HEK293T (cell line): ENCODE measurements at regions not wholly inside any gene's neighbourhood (a gene's known extent, or its start where the extent isn't known, plus 50 kb on each side); places are given as distances from the start of the nearest gene placed in this dataset.

Experiments used
- CTCF ChIA-PET: fragments of 350-600 bp; formaldehyde crosslinking; extraction: SDS; loops from one replicate; lab custom pipeline; 2021; ENCODE audit warnings: antibody characterized with exemption, inconsistent platforms; lab: Yijun Ruan, JAX
- POLR2A ChIA-PET: fragments of 350-600 bp; formaldehyde crosslinking; extraction: SDS; loops from one replicate; lab custom pipeline; 2020; ENCODE audit warnings: antibody characterized with exemption, inconsistent platforms; lab: Yijun Ruan, JAX
- DNase-seq: peaks from one replicate; pipeline ENCODE4 v3.0.0; 2012; ENCODE audit warnings: mixed read lengths; ENCODE audit errors: extremely low spot score
- ARNT ChIP-seq: fragments of 450-650 bp; IDR thresholded peaks from 2 replicates; pipeline ENCODE4 v1.6.1; 2017; ENCODE audit warnings: mild to moderate bottlenecking
- BHLHE40 ChIP-seq: fragments of 450-650 bp; IDR thresholded peaks from 2 replicates; pipeline ENCODE4 v1.6.1; 2016; ENCODE audit warnings: mild to moderate bottlenecking, moderate library complexity, borderline replicate concordance
- CTBP1 ChIP-seq: fragments of 450-650 bp; IDR thresholded peaks from 2 replicates; pipeline ENCODE4 v1.6.1; 2016; ENCODE audit warnings: borderline replicate concordance
- ELF4 ChIP-seq: fragments of 450-650 bp; IDR thresholded peaks from 2 replicates; pipeline ENCODE4 v1.6.1; 2017; ENCODE audit warnings: antibody characterized with exemption
- FOXA1 ChIP-seq: fragments of 450-650 bp; IDR thresholded peaks from 2 replicates; pipeline ENCODE4 v1.6.1; 2016; ENCODE audit warnings: mild to moderate bottlenecking
- FOXK2 ChIP-seq: fragments of 450-650 bp; IDR thresholded peaks from 2 replicates; pipeline ENCODE4 v1.6.1; 2016; ENCODE audit warnings: mild to moderate bottlenecking
- FOXM1 ChIP-seq: fragments of 450-650 bp; IDR thresholded peaks from 2 replicates; pipeline ENCODE4 v1.6.1; 2017; ENCODE audit warnings: mild to moderate bottlenecking, borderline replicate concordance
- HDGF ChIP-seq: fragments of 450-650 bp; IDR thresholded peaks from 2 replicates; pipeline ENCODE4 v1.6.1; 2017; ENCODE audit warnings: antibody characterized with exemption, borderline replicate concordance
- L3MBTL2 ChIP-seq: fragments of 450-650 bp; conservative IDR thresholded peaks from 2 replicates; pipeline ENCODE4 v1.6.1; 2016; ENCODE audit warnings: mild to moderate bottlenecking
- LEF1 ChIP-seq: fragments of 450-650 bp; IDR thresholded peaks from 2 replicates; pipeline ENCODE4 v1.6.1; 2017; ENCODE audit warnings: mild to moderate bottlenecking, borderline replicate concordance
- NFRKB ChIP-seq: fragments of 450-650 bp; IDR thresholded peaks from 2 replicates; pipeline ENCODE4 v1.6.1; 2016; ENCODE audit warnings: mild to moderate bottlenecking, moderate library complexity
- SP1 ChIP-seq: fragments of 450-650 bp; IDR thresholded peaks from 2 replicates; pipeline ENCODE4 v1.6.1; 2017
- SUZ12 ChIP-seq: fragments of 450-650 bp; IDR thresholded peaks from 2 replicates; pipeline ENCODE4 v1.6.1; 2016; ENCODE audit warnings: mild to moderate bottlenecking
- TARDBP ChIP-seq: fragments of 450-650 bp; IDR thresholded peaks from 2 replicates; pipeline ENCODE4 v1.6.1; 2016
- ZNF384 ChIP-seq: fragments of 450-650 bp; IDR thresholded peaks from 2 replicates; pipeline ENCODE4 v1.6.1; 2016
- TF ChIP-seq, protein P1 (sequence below): fragments of 450-650 bp; IDR thresholded peaks from 2 replicates; pipeline ENCODE4 v1.6.1; 2016

DNA sequence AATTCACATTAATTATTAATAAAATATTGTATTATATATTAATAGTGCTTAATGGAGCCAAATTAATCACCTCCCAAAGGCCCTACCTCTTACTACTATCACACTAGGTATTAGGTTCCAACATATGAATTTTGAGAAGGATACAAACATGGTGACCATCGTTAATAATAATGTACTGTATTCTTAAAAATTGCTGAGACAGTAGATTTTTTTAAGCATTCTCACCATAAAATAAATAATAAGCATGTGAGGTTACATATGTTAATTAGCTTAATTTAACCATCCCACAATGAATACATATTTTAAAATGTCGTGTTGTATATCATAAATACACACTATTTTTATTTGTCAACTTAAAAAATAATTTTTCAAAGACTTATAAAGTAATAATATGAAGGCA is 299.2 kb upstream of the NR5A2 start:
- ChIA-PET POLR2A (no interaction called here), CTCF (no interaction called here)
- TF ChIP-seq, protein P1, sequence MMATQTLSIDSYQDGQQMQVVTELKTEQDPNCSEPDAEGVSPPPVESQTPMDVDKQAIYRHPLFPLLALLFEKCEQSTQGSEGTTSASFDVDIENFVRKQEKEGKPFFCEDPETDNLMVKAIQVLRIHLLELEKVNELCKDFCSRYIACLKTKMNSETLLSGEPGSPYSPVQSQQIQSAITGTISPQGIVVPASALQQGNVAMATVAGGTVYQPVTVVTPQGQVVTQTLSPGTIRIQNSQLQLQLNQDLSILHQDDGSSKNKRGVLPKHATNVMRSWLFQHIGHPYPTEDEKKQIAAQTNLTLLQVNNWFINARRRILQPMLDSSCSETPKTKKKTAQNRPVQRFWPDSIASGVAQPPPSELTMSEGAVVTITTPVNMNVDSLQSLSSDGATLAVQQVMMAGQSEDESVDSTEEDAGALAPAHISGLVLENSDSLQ, result no peak
- TF ChIP-seq ZNF384 (no peak), L3MBTL2 (no peak), FOXA1 (no peak), HDGF (no peak), NFRKB (no peak), FOXM1 (no peak), ELF4 (no peak), BHLHE40 (no peak), TARDBP (no peak), SUZ12 (no peak), FOXK2 (no peak), SP1 (no peak), CTBP1 (no peak), LEF1 (no peak)
- DNase-seq, result no peak

DNA sequence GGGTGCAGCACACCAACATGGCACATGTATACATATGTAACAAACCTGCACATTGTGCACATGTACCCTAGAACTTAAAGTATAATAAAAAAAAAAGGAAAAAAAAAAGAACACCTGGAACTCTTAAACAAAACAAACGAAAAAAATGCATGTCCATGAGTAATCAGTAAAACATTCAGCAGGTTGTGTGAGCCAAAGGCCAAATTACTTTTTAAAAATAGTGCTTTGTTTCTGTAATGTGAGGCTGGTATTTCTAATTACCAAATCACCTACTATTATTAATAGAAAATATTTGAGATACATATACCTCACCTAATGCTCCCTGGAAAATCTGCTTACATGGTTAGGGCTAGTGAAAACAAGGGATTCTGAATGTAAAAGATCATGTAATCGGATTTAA is 294.4 kb upstream of the NR5A2 start:
- no peak for DNase-seq
- ChIA-PET POLR2A (no interaction called here), CTCF (no interaction called here)
- TF ChIP-seq SUZ12 (no peak), ZNF384 (no peak), SP1 (no peak), L3MBTL2 (no peak), BHLHE40 (no peak), ELF4 (no peak), CTBP1 (no peak), FOXA1 (no peak), FOXM1 (no peak)
- TF ChIP-seq, protein P1, result no peak

DNA sequence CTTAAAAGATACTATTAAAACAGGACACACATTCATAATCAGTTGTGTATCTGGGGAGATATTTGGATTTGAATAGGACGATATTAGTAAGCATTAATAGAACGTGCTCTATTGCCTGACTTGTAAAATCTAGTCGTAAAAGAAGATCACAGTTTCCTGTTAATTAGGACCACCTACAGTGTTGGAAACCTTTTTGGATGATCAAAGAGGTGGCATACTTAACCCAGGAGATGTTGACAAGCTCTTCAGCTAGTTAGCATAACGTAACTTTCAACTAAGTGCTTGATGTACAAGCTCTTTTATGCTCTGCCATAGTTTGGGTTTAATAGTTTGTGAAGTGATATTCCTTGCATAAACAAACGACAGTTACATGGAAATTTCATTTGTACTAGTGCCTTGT is 293.3 kb upstream of the NR5A2 start:
- DNase-seq, result no peak
- POLR2A ChIA-PET, result interaction anchor here (0.6 to 1.4 kb wide), 2 partner anchors 14 to 43 kb away, joined by 3 read pairs; no protein-coding TSS in a partner anchor
- no peak for TF ChIP-seq FOXA1
- no peak for TF ChIP-seq ARNT
- no peak for TF ChIP-seq BHLHE40
- no peak for TF ChIP-seq TARDBP
- no peak for TF ChIP-seq HDGF
- TF ChIP-seq CTBP1, result no peak
- no peak for TF ChIP-seq LEF1
- no peak for TF ChIP-seq ZNF384
- TF ChIP-seq SP1, result no peak
- no peak for TF ChIP-seq L3MBTL2
- no peak for TF ChIP-seq ELF4
- no peak for TF ChIP-seq NFRKB
- no peak for TF ChIP-seq FOXK2
- TF ChIP-seq SUZ12, result no peak
- CTCF ChIA-PET, result interaction anchor here (0.6 kb wide), 1 partner anchor 213 kb away, joined by 3 read pairs; no protein-coding TSS in a partner anchor

DNA sequence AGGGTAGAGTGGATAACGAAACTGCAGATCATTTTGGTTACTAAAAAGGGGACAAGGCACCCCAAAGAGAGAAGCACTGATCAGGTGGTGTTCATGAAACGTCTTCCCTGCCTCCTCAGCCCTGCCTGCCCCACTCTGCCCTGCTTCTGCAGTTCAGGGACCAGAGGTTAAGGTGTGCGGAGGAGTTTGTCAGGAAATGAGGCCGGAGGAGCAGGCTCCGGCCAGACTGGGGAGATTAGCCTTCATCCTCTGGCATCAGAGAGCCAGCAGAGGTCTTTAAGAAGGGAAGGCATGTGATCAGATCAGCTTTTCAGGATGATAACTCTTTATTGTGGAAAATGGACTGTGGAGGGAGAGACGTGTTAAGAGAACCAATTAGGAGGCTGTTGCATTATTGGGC is 291.9 kb upstream of the NR5A2 start:
- CTCF ChIA-PET, result no interaction called here
- no peak for TF ChIP-seq CTBP1
- no peak for TF ChIP-seq FOXA1
- no peak for TF ChIP-seq LEF1
- TF ChIP-seq ZNF384, result no peak
- TF ChIP-seq, protein P1, result no peak
- TF ChIP-seq TARDBP, result no peak
- TF ChIP-seq NFRKB, result no peak
- TF ChIP-seq ARNT, result no peak
- no peak for TF ChIP-seq ELF4
- POLR2A ChIA-PET, result no interaction called here
- DNase-seq, result no peak

DNA sequence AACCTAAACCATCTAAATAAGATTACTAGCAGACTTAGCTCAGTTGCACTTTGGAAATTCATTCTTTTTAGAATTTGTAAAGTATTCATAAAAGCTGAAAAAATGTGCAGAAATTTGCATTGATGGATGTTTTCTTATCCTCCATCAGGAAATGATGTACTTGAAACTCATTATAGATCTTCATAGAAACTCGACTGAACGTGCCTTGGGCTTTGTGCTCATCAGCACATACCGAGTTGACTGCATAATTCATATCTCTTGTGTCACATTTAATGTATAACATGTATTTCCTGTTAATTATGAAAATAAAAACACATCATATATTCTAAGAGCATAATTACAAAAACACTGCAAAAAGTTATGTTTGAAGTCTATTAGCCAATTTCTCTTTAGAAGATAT is 290.9 kb upstream of the NR5A2 start:
- ChIA-PET POLR2A (no interaction called here), CTCF (no interaction called here)
- no peak for TF ChIP-seq ZNF384
- TF ChIP-seq FOXA1, result no peak
- no peak for TF ChIP-seq ELF4
- TF ChIP-seq ARNT, result no peak
- no peak for TF ChIP-seq SUZ12
- no peak for TF ChIP-seq FOXM1
- TF ChIP-seq BHLHE40, result no peak
- TF ChIP-seq LEF1, result no peak
- no peak for TF ChIP-seq SP1
- TF ChIP-seq, protein P1, result no peak
- no peak for TF ChIP-seq HDGF
- no peak for TF ChIP-seq L3MBTL2
- TF ChIP-seq CTBP1, result no peak
- TF ChIP-seq NFRKB, result no peak
- no peak for TF ChIP-seq FOXK2
- TF ChIP-seq TARDBP, result no peak
- no peak for DNase-seq

DNA sequence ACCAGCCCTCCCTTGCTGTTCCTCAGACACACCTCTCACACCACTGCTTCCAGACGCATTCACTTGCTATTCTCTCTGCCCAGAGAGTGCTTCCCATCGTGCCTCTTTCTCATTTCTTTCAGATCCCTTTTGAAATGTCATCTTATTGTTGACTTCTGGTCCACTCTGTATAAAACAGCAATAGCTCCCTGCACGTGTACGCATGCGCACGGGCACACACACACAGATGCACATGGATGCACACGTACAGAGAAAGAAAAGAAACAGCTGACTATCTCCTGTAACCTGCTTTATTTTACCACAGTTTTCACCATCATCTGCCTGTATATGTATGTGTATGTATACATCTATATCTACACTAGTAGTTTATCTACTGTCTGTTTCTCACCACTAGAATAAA is 285.9 kb upstream of the NR5A2 start:
- no peak for DNase-seq
- CTCF ChIA-PET, result no interaction called here
- POLR2A ChIA-PET, result no interaction called here
- TF ChIP-seq TARDBP, result no peak
- no peak for TF ChIP-seq FOXK2
- TF ChIP-seq ZNF384, result no peak
- no peak for TF ChIP-seq L3MBTL2
